BJ (cell line): ENCODE measurements at regions not wholly inside any gene's neighbourhood (a gene's known extent, or its start where the extent isn't known, plus 50 kb on each side); places are given as distances from the start of the nearest gene placed in this dataset.

Experiments
- CTCF ChIA-PET: fragments of 350-600 bp; formaldehyde crosslinking; extraction: SDS; loops from one replicate; lab custom pipeline; 2021; ENCODE audit warnings: antibody characterized with exemption, inconsistent platforms; lab: Yijun Ruan, JAX
- POLR2A ChIA-PET: fragments of 300-600 bp; sonication (Branson Sonifier 250); formaldehyde crosslinking; extraction: SDS; loops from one replicate; lab custom pipeline; 2021; ENCODE audit warnings: antibody characterized with exemption; lab: Charles Lee
- DNase-seq: peaks from one replicate; pipeline ENCODE4 v3.0.0-alpha.2; 2011; ENCODE audit warnings: low read depth
- H3K27me3 ChIP-seq: 2 replicates; pipeline ENCODE4 v1.6.0; 2011; ENCODE audit warnings: low read length; ENCODE audit not compliant: control insufficient read depth, insufficient read depth
- H3K36me3 ChIP-seq: 2 replicates; pipeline ENCODE4 v1.5.1; 2011; ENCODE audit warnings: low read length; ENCODE audit not compliant: control insufficient read depth, insufficient read depth
- H3K4me3 ChIP-seq: 2 replicates; pipeline ENCODE4 v1.5.1; 2011; ENCODE audit warnings: low read depth, mild to moderate bottlenecking, control low read depth, low read length
- TF ChIP-seq, protein P1 (sequence below): IDR thresholded peaks from 2 replicates; pipeline ENCODE4 v1.5.1; 2011; ENCODE audit warnings: low read depth, mild to moderate bottlenecking, control low read depth, inconsistent platforms, low read length, moderate library complexity; ENCODE audit not compliant: insufficient read depth

GRCh38 chr11:104649002-104649401, 249.3 kb downstream of the CASP12 start:
- TF ChIP-seq, protein P1, sequence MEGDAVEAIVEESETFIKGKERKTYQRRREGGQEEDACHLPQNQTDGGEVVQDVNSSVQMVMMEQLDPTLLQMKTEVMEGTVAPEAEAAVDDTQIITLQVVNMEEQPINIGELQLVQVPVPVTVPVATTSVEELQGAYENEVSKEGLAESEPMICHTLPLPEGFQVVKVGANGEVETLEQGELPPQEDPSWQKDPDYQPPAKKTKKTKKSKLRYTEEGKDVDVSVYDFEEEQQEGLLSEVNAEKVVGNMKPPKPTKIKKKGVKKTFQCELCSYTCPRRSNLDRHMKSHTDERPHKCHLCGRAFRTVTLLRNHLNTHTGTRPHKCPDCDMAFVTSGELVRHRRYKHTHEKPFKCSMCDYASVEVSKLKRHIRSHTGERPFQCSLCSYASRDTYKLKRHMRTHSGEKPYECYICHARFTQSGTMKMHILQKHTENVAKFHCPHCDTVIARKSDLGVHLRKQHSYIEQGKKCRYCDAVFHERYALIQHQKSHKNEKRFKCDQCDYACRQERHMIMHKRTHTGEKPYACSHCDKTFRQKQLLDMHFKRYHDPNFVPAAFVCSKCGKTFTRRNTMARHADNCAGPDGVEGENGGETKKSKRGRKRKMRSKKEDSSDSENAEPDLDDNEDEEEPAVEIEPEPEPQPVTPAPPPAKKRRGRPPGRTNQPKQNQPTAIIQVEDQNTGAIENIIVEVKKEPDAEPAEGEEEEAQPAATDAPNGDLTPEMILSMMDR = no peak
- ChIA-PET CTCF (no interaction called here), POLR2A (no interaction called here)
- no peak for DNase-seq
- Histone ChIP-seq H3K36me3 (no peaks in the 10 kb centered on the region), H3K4me3 (no peak overlapping the region), H3K27me3 (no peaks in the 10 kb centered on the region)

- Histone ChIP-seq H3K4me3 (no peak overlapping the region), H3K27me3 (no peaks in the 10 kb centered on the region), H3K36me3 (no peaks in the 10 kb centered on the region)
- TF ChIP-seq, protein P1 = no peak
- ChIA-PET POLR2A (no interaction called here), CTCF (no interaction called here)
- no peak for DNase-seq
Measured at GRCh38 chr11:104645261-104646222, 252.7 kb downstream of the CASP12 start.

DNA sequence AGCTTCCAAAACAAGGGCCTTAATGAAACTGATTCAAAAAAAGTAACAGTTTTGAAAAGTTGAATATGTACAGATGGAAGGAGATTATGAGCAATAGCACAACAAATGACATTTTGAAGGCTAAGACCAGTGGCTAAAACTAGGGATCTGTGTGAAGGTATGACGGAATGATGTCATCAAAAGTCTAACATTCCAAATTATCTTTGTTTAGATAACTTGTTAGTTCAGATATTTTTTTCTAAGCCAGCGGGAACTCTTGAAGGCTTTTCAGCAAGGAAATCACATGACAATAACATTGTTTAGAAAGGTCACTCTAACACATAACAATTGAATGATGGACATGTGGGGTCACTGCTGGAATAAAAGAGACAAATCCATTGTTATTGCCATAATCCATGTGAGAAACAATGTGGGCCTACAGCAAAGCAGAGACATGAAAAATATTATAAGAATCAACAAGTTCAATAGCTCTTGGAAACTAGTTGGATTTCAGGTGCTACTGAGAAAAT, 260.5 kb downstream of the CASP12 start:
- POLR2A ChIA-PET = no interaction called here
- TF ChIP-seq, protein P1 = no peak
- CTCF ChIA-PET = no interaction called here
- H3K4me3 ChIP-seq = no peak overlapping the region
- no peaks in the 10 kb centered on the region for H3K36me3 ChIP-seq
- DNase-seq = no peak
- no peaks in the 10 kb centered on the region for H3K27me3 ChIP-seq

DNA sequence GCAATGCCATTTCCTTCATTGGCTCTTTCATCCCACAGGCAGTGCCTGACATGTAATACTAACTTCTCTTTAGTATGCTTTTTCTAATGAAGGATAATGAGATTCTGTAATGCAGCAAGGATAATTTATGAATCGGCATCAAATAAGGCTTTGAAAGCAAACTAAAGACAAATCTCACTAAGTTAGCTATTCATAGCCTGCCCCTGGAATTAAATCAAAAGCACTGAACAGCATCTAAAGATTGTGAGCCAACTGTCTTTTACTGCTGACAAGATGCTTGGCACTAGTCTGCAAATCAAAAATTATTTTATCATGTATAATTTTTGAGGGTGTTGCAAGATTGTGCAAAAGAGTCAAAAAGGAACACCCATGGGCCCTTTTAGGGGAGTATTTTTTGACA, 265.0 kb downstream of the CASP12 start:
- H3K36me3 ChIP-seq = no peaks in the 10 kb centered on the region
- ChIA-PET CTCF (no interaction called here), POLR2A (no interaction called here)
- TF ChIP-seq, protein P1 = no peak
- no peaks in the 10 kb centered on the region for H3K27me3 ChIP-seq
- no peak overlapping the region for H3K4me3 ChIP-seq
- no peak for DNase-seq

DNA sequence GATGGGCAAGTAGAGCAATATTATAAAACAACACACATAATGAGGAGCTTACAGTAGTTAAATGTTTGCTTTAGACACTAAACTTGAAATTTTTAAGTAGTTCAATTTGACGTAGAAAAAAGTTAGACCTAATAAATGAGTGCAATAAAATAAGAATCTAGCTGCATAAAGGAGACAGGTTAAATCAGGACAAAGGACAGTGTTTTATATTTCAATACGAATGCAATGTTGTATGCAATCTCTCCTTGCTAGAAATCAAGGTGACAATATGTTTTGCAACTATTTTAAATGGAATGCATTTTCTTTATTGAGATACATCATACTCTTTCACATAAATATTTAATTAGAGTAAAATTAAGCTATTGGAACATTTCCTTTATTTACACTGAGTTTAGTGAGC, 267.9 kb downstream of the CASP12 start:
- DNase-seq = no peak
- ChIA-PET POLR2A (no interaction called here), CTCF (interaction anchor here (0.7 kb wide), 1 partner anchor 21 kb away, joined by 3 read pairs; no protein-coding TSS in a partner anchor)
- TF ChIP-seq, protein P1 = no peak
- H3K4me3 ChIP-seq = no peak overlapping the region
- H3K27me3 ChIP-seq = no peaks in the 10 kb centered on the region
- H3K36me3 ChIP-seq = no peaks in the 10 kb centered on the region
